NOMO-1 treated with dmso at 0.1 percent for 144 hours (cell line): ENCODE measurements at regions not wholly inside any gene's neighbourhood (a gene's known extent, or its start where the extent isn't known, plus 50 kb on each side); places are given as distances from the start of the nearest gene placed in this dataset.

Experiments used
- DNase-seq: peaks from one replicate; lab custom pipeline; 2025; ENCODE audit not compliant: unreplicated experiment; lab: John Stamatoyannopoulos, UW

DNA sequence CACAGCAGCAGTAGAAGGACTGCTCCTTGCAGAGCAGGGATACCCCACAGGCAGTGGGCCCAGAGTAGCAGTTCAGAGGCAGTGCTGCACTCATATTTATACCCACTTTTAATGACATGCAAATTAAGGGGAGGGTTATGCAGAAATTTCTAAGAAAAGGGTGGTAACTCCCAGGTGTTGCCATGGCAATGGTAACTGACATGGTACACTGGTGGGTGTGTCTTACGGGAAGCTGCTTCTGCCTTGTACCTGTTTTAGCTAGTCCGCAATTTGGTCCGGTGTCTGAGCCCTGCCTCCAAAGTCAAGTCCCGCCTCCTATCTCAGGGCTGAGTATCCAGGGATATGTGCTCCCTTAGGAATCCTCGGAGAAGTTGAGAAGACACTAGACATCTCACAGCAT is 79.2 kb upstream of the UQCRFS1 start:
- no peak for DNase-seq

DNA sequence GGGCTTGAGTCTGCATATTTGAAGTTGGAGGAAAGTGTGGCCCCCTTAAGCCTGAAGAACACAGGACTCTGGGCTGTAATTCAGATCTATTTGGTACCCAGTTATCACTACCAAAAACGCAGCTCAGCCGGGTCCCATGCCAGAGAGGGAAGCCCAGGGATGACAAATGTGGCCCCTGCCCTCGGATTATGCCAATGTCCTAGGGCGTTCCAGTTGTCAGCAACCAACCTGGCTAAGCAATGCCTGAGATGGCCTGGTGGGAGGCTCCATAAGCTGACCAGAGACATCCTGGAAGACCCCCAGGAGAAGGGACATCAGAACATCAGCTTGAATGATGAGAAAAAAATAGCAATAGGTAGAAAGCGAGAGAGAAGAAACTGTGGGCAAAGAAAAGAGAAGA is 79.6 kb upstream of the UQCRFS1 start:
- no peak for DNase-seq

DNA sequence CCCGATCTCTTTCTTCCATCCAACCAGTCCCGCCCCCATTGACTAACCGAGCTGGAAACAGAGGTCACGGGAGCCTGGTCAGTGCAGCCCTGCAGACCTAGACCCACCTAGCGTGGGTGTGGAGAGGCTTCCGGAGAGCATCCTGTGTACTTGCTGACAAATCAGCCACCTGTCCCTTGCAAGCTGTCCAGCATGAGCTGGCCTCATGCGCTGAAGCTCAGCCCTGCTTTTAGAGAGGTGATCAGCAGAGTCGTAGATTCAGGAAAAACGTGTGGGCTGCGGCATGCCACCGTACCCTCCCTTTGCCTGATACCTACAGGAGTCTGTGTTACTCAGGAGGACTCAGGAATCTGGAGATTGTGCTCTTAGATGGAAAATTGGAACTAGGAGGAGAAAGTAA is 80.3 kb upstream of the UQCRFS1 start:
- DNase-seq = no peak

DNA sequence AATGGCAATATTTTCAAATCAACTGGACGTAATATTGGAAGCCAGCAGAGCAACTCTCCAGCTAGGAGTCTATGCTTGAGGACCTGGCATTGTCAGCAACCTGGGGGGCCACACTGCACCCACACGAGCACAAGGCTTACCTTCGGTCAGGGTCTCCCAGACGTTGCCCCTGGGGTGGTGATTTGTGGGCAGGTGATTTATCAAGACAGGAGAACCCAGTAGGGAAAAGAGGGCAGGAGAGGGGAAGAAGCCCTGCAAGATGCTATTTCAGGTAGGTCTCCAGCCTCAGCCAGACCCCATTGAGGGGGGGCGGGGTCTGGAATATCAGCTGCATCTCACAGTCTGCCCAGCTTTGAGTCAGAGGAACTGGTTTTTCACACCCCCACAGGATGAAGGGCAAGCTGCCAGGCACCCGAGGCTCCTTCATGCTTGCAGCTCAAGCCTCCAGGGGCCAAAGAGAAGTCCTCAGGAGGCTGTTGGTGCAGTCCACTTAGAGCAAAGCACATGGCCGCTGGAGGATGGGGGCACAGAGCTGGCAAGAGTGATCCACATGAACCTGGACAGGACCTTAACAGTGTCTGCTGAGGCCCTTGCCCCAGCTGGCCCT is 80.9 kb upstream of the UQCRFS1 start:
- DNase-seq = no peak

DNA sequence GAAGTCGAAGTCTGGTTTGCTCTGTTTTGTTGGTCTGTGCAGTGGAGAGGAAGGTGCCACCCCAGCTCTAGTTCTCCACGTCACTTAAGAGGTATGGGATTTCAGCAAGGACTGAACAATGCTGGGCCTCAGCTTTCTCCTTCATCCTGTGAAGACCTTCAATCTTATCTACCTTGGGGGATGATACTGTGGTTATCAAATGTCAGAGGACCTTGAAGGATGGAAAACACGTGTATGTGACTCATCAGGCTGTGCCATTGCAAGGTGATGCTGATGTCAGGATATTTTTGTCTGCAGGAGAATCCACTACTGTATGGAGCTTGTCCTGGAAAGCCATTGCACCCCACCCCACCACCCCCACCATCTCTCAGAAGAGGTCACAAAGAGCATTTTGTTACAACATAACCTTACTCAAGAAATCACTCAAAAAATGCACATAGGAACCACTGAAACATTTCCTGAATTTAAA is 81.4 kb upstream of the UQCRFS1 start:
- no peak for DNase-seq

DNA sequence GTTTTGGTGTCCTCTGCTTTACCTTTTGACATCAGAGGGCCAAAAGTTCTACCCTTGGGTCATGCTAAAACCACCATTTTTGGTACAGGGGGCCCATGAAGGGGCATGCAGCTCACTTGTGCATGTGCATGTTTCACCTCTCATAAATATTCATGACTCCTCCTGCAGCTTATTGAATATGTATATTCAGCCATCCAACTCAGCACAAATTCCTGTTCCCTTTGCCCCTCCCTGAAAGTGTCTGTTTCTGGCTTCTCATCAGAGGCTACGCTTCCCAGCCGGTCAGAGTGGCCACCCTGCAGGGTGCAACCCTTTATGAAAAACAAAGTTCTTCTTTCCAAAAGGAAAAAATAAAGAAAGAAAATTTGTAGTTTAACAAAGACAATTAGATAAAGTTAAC is 82.3 kb upstream of the UQCRFS1 start:
- no peak for DNase-seq

DNA sequence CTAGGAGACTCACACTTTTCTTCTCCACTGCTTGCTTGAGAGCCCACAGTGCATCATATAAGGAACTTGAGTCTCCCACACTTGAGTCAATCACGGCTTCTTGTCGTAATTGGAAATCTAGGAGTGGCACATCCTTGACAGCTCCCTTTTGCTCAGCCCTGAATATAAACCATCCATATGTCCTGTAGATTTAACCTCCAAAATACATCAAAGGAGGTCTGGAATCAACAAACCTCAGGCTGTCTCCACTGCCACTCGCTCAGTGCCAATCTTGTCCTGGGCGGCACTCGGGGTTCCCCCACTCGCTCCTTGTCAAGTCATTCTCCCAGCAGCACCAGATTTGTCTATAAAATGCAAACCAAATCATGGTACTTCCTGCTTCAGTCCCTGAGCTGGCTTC is 84.4 kb upstream of the UQCRFS1 start:
- no peak for DNase-seq

DNA sequence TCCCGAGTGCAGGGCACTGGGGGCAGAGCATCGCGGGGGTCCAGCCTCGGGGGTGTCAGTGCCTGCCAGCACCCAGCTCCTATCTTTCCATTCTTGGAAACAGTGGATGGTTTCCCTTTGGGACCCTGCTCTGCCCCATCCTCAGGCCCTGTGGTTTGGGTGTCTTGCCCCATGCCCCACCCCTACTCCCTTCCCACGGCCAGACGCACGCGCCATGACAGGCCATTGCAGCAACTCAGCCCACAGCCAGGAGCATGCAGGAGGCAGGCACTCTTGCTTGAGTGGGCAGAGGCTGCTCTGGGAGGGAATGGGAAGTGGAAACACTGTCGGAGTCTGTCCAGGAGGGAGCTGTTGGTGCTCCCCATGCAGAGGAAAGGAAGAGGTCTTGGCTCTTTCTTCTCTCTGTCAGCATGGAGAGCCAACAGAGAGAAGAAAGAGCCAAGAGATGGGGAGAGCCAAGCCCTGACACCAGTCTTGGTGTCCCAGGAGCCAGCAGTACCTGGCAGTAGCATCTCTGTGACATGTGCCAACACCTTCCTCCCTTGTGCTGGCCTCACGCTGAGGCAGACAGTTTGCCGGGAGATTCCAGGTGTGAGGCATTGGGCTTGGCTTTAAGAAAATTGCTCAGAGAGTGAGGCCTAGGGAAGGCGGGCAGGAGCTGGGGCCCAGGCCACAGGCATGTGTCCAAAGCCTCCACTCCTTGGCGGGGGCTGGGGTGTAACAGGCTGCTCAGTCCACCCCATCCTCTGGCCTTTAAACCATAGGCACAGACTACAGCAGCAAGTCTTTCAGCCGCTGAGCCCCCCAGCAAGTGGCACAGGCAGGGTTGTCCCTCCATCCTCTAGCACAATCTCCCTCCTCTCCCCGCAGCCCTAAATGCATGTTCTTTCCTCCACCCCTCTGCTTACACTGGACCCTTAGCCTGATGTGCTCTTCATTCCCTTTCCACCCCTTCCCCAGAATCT is 86.7 kb upstream of the UQCRFS1 start:
- no peak for DNase-seq

DNA sequence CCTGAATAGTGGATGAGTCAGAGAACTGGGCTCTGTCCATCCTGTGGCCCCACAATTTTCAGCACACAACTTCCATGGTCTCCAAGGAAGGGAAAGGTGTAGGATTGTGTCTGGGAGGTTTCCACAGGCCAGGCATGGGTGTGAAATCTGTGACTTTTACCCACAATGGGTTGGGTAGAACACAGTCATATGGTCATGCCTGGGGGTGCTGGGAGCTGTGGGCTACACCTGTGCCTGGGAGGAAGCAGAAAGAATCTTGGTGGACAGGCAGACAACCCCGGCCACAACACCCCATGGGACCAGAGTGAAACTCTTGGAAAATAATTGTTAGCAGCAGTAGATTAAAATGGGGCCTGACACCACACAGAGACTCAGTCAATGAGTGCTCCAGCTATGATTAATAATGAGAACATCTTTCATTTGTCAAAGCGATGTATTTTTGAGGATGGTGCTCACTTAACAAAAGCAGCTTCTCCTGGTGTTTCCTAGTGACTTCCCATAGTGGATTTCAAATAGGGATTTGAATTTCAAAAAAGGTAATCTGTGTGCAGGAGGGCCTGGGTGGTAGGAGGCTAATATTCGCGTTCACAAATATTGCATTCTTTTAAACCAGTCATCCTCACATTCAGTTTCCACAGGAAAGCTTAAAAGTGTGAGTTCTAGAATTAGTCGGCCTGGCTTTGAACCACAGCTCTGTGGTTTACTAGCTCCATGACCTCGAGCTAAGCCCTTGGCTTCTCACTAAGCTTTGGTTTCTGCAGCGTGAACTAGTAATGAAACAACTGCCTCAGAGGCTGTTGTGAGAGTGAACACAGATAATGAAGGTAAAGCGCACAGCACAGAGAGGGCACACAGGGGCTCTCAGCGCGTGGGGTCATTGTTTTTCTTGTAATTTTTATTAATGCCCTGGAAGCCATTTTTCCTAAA is 89.3 kb upstream of the UQCRFS1 start:
- no peak for DNase-seq

DNA sequence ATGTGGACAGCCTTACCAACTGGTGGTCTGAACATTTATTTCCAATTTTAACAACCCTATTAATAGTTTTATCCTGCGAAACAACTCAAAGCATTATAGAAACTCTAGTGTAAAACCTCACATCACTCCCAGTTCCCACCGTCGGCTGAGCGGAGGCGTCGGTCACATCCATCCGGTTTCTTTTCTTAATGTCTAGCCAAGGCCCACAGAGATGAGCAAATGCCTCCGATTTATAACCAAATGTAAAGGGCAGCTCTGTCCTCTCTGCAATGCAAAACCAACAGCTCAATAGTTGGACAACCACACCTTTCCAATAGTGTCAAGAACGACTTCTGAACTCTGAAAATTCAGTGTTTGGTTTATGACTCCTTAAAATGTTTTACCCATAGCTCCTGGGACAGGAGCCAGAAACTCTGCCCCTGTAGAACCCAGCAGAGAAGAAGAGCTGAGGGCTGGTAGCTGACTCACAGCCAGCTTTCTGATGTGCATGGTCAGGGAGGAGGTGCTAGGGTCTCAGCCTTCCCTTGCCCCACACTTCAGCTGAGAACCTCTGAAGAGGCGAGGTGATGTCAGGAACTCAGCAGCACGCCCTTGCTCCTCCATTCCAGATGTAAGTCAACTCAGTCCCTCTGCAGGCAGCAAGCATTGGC is 90.2 kb upstream of the UQCRFS1 start:
- no peak for DNase-seq

DNA sequence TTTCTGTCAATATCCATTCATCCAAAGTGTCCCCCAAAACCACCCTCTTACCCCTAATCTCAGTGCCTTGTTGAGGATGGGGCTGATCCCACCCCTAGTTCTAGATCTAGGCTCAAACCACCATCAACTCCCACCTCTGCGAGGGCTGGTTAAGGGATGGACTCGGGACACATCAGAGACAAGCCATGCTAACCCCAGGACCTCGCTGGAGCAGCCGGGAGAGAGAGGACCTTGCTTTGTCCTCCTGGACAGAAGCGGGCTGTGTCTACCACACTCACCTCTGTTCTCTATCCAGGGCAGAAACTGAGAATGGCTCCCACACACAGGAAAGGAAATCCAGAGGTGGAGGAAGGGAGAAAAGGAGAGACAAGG is 90.8 kb upstream of the UQCRFS1 start:
- DNase-seq = no peak

DNA sequence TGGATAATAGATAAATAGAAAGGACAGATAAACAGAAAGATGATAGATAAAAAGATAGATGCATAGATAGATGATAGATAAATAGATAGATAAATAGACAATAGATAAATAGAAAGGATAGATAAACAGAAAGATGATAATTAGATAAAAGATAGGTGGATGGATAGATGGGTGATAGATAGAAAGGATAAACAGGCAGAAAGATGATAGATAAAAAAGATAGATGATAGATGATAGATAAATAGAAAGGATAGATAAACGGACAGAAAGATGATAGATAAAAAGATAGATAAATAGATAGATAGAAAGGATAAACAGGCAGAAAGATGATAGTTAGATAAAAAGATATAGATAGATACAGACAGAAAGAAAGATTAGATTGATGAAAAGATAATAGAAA is 92.3 kb upstream of the UQCRFS1 start:
- DNase-seq = no peak

DNA sequence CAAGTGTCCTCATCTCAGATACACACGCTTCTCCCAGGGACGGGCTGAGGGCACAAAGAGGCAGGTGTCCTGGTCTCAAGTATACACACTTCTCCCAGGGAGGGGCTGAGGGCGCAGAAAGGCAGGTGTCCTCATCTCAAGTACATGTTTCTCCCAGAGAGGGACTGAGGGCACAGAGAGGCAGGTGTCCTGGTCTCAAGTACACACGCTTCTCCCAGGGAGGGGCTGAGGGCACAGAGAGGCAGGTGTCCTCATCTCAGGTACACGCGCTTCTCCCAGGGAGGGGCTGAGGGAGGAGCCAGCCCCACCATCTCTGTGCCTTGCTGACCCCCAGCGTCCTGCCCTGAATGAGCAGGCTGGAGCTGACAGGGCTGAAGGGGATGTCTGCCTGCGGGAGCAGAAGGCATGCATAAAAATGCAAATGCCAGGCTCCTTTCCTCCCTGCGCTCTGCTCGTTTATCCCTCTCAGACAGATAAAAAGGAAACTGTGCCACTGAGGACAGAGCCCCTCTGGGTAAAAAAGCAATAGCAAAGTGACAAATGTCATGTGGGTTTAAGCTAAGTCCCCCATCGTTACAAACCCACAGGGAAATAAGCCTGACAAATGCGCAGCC is 96.1 kb upstream of the UQCRFS1 start:
- no peak for DNase-seq

DNA sequence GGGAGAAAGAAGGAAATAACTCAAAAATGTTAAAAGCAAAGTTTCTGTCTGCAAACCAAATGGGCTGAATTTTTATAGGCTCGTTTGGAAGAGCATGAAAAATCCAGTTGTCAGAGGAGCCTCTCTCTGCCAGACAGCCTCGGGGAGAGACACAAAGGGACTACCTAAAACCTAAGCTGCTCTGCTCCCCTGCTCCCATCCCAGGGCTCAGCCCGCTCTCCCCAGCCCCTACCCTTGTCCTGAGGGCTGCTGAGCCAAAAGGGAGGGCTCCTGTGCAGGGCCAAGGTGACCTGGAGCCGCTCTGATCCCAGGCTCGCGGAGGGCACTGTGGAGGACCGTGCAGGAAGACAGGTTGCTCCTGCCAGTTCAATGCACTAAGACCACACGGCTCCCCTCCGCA is 96.7 kb upstream of the UQCRFS1 start:
- no peak for DNase-seq

DNA sequence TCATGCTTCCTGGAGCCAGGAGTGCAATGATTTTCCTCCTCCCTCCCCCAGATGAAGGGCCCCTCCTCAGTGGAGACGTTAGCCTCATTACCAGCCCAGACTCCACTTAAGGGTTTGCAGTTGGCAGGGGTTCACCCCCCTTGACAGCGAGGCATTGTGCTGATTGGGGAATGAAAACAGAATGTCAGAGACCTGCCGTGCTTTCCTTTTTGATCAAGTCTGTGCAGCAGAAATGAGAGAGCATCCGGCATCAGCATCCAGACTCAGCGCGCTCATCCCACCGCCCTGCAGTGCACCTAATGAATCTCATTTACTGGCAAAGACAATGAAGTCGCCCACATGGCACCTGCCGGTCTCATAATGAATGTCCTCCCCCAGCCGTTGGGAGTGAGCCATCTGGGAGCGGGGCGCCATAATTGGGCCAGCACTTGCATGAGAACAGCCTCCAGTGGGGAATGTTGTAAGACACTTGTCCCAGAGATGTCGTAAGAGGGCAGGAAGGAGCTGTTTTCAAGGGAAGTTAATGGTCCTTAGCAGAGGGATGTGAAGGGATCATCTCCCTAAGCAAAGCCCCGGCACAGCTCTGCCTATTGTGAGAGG is 98.3 kb upstream of the UQCRFS1 start:
- no peak for DNase-seq

DNA sequence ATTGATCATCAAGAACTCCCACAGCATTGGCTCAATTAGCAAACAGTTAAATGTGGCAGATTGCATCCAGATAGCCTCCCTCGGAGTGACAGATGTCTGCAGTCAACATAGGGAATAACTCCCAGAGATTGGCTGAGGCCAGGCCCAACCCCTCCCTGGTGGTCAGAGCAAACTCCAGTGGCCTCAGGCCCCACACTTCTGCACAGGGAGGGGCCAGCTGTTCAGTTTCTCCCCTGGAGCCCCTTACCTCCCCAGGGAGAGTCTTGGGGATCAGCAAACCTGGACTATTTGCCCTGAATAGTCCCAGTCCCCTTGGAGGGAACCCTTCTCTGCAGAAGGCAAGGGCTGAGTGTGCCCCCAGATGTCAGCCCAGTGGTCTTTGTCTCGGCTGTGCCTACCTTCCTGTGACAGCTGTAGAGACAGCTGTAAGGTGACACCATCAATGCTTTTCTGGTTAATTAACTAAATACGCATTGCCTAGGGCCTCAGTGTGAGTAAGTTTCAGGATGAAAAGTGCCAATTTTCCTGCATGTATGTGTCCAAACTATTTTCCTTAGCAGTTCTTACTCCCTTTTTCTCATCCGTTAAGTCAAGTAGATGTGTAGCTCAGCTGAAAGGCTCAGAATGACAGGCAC is 102.7 kb upstream of the UQCRFS1 start:
- DNase-seq = no peak

DNA sequence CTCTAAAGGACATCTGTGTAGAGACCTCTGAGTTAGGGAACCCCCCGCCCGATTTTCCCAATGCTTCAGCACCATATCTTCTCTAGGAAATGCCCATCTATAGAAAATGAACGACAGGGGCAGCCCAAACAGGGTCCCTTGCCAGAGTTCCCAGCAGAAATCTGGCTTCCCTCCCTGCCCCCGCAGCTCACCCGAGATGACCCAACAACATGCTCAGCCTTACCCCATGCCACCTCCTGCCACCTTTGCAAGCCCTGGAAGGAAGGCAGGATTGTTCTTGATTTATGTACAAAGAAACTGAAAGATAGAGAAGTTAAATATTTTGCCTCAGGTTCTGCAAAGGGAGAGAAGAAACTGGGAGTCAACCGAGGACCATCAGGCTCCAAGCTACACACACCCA is 105.6 kb upstream of the UQCRFS1 start:
- no peak for DNase-seq

DNA sequence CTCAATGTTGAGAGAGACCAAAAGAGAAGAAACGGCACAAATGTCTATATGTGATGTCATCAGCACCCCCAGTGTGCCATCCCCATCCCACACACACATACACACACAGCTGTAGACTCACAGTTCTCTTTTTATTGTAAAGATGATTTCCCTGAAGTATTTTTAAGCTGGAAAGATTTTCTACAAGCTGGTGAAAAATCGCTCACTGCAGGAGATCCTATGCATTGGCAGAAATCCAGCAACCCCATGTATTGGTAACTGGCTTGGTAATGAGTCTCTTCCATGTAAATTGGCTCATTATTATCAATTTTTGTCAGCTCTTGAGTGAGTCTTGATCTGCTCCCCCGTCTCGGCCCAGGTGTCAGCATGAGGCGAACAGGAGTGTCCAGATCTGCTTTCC is 107.1 kb upstream of the UQCRFS1 start:
- no peak for DNase-seq

DNA sequence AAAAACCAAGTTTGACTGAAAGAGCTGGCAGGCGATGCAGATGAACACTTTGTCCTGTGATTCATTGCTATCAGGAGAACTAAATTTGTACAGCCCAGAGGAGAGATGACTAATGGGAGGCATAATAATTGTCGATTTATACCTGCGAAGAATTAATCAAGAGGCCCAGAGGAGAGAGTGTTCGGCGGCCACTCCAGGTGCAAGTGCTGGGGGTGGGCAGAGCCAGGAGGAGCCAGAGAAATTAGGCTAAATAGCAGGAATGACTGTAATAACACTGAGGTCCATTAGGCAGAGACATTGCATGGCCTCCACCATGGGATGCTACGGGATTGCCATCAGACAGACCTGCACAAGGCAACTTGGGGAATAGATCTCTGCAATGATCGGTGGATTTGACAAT is 107.7 kb upstream of the UQCRFS1 start:
- DNase-seq = no peak

DNA sequence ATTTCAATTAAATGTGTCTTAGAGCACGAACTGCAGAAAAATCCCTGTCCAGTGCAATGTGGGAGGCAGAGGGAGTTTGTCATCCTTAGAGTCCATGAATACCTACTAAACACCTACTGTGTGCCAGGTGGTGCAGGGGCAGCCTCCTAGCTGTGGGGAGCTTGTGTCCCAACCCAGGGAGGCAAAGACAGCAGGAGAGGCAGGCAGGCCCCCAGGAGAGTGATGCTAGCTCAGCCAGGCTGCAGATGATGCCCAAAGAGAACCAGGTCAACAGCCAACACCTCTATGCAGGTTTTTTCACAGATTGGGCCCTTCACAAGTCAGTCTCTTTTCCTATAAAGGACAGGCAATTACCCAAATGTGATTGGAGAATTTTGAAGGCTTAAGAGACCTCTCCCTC is 108.2 kb upstream of the UQCRFS1 start:
- no peak for DNase-seq
